T47D (cell line): ENCODE measurements at regions not wholly inside any gene's neighbourhood (a gene's known extent, or its start where the extent isn't known, plus 50 kb on each side); places are given as distances from the start of the nearest gene placed in this dataset.

ENCODE experiments used
- DNase-seq, 2 experiments: peaks; one replicate each; pipeline versions ENCODE4 v3.0.0 to v3.0.0-alpha.2; 2011 to 2012; ENCODE audit warnings: low read depth in 1 of 2, low spot score in 1 of 2
- JUND ChIP-seq: IDR thresholded peaks from 2 replicates; pipeline ENCODE4 v1.6.1; 2012; ENCODE audit warnings: low read depth
- in situ Hi-C: cut with HindIII; loops from 2 replicates; pipeline ENCODE4 v1.10.0; 2016; ENCODE audit warnings: low sequenced_read_pairs, low pct_unique_long_range_greater_than_20kb

GRCh38 chr7:130929896-130930659, 196.1 kb upstream of the KLF14 start:
- no peak for DNase-seq
- no peak for TF ChIP-seq JUND
- in situ Hi-C loops = no loop called here

GRCh38 chr7:130930681-130931080, 196.7 kb upstream of the KLF14 start:
- TF ChIP-seq JUND = no peak
- no peak for DNase-seq
- in situ Hi-C loops = no loop called here

GRCh38 chr7:130931423-130931822, 197.4 kb upstream of the KLF14 start:
- in situ Hi-C loops = no loop called here

GRCh38 chr7:130932088-130932487, 198.1 kb upstream of the KLF14 start:
- no peak for DNase-seq
- in situ Hi-C loops = no loop called here
- no peak for TF ChIP-seq JUND

More at GRCh38 chr7:130931423-130931822, 197.4 kb upstream of the KLF14 start:
- no peak for TF ChIP-seq JUND
- no peak for DNase-seq

- no peak for TF ChIP-seq JUND
- in situ Hi-C loops = no loop called here
- no peak for DNase-seq
These were observed 198.8 kb upstream of the KLF14 start for GRCh38 chr7:130932667-130933432.

GRCh38 chr7:130933919-130934318, 199.9 kb upstream of the KLF14 start:
- in situ Hi-C loops = no loop called here
- no peak for DNase-seq
- TF ChIP-seq JUND = no peak

GRCh38 chr7:130935564-130936157, 201.7 kb upstream of the KLF14 start:
- in situ Hi-C loops = no loop called here
- DNase-seq = no peak
- no peak for TF ChIP-seq JUND

- no peak for TF ChIP-seq JUND
- in situ Hi-C loops = no loop called here
- no peak for DNase-seq
These were observed 202.4 kb upstream of the KLF14 start for GRCh38 chr7:130936202-130936931.

GRCh38 chr7:130937016-130937415, 203.0 kb upstream of the KLF14 start:
- TF ChIP-seq JUND = no peak
- DNase-seq = no peak
- in situ Hi-C loops = no loop called here

GRCh38 chr7:130937830-130938229, 203.8 kb upstream of the KLF14 start:
- DNase-seq = no peak
- TF ChIP-seq JUND = no peak
- in situ Hi-C loops = no loop called here

GRCh38 chr7:130938661-130939060, 204.7 kb upstream of the KLF14 start:
- TF ChIP-seq JUND = no peak
- in situ Hi-C loops = no loop called here
- no peak for DNase-seq

GRCh38 chr7:130939321-130940095, 205.5 kb upstream of the KLF14 start:
- DNase-seq = no peak
- no peak for TF ChIP-seq JUND
- in situ Hi-C loops = no loop called here
